Stromal cell of bone marrow (primary cell): ENCODE measurements at regions not wholly inside any gene's neighbourhood (a gene's known extent, or its start where the extent isn't known, plus 50 kb on each side); places are given as distances from the start of the nearest gene placed in this dataset.

Experiments used
- DNase-seq: peaks from one replicate; pipeline ENCODE4 v3.0.0-alpha.2; 2012; ENCODE audit warnings: low read depth

- DNase-seq, result no peak
Observed at GRCh38 chr1:184219414-184219813, 167.4 kb upstream of the C1orf21 start.

GRCh38 chr1:184219883-184220282, 166.9 kb upstream of the C1orf21 start:
- DNase-seq, result no peak

- no peak for DNase-seq
Observed at GRCh38 chr1:184221087-184221486, 165.7 kb upstream of the C1orf21 start.

- no peak for DNase-seq
Observed at GRCh38 chr1:184222652-184223052, 164.2 kb upstream of the C1orf21 start.

GRCh38 chr1:184223216-184223615, 163.6 kb upstream of the C1orf21 start:
- no peak for DNase-seq

GRCh38 chr1:184225283-184226099, 161.3 kb upstream of the C1orf21 start:
- no peak for DNase-seq

- no peak for DNase-seq
Observed at GRCh38 chr1:184226100-184226487, 160.7 kb upstream of the C1orf21 start.

GRCh38 chr1:184228558-184228957, 158.3 kb upstream of the C1orf21 start:
- no peak for DNase-seq

GRCh38 chr1:184237588-184237987, 149.2 kb upstream of the C1orf21 start:
- DNase-seq, result no peak

- DNase-seq, result no peak
Observed at GRCh38 chr1:184241446-184241845, 145.4 kb upstream of the C1orf21 start.

GRCh38 chr1:184242507-184242943, 144.3 kb upstream of the C1orf21 start:
- peak; percentile 33 for DNase-seq

- no peak for DNase-seq
Observed at GRCh38 chr1:184244962-184245361, 141.9 kb upstream of the C1orf21 start.

GRCh38 chr1:184247671-184248070, 139.2 kb upstream of the C1orf21 start:
- DNase-seq, result no peak

GRCh38 chr1:184253921-184254320, 132.9 kb upstream of the C1orf21 start:
- no peak for DNase-seq

- no peak for DNase-seq
Observed at GRCh38 chr1:184254849-184255248, 132.0 kb upstream of the C1orf21 start.

- DNase-seq, result no peak
Observed at GRCh38 chr1:184255560-184255959, 131.3 kb upstream of the C1orf21 start.

GRCh38 chr1:184257873-184258272, 129.0 kb upstream of the C1orf21 start:
- DNase-seq, result no peak

- no peak for DNase-seq
Observed at GRCh38 chr1:184258525-184258924, 128.3 kb upstream of the C1orf21 start.

GRCh38 chr1:184260382-184260781, 126.4 kb upstream of the C1orf21 start:
- peak; percentile 49 for DNase-seq

GRCh38 chr1:184262109-184262508, 124.7 kb upstream of the C1orf21 start:
- no peak for DNase-seq

GRCh38 chr1:184267747-184268146, 119.1 kb upstream of the C1orf21 start:
- DNase-seq, result no peak

GRCh38 chr1:184270556-184270955, 116.3 kb upstream of the C1orf21 start:
- DNase-seq, result no peak

GRCh38 chr1:184272175-184272866, 114.5 kb upstream of the C1orf21 start:
- DNase-seq, result no peak
